ENCODE measurements at regions not wholly inside any gene's neighbourhood (a gene's known extent, or its start where the extent isn't known, plus 50 kb on each side); places are given as distances from the start of the nearest gene placed in this dataset.

GRCh38 chr5:15261269-15261995 is 238.5 kb upstream of the FBXL7 start (continued):
- TF ChIP-seq REST (IDR thresholded peaks at IDR 0.05; ENCODE audit: borderline replicate concordance): no peak
- no peak for TF ChIP-seq REST (CRISPR knock-in tag; IDR thresholded peaks at IDR 0.05; ENCODE audit: low read depth)
- no peak for TF ChIP-seq MTF1 (CRISPR knock-in tag; IDR thresholded peaks at IDR 0.05; ENCODE audit: borderline replicate concordance)
- TF ChIP-seq BCOR (IDR thresholded peaks at IDR 0.05): no peak
- no peak for TF ChIP-seq IRF9 (tag; IDR thresholded peaks at IDR 0.05)
- TF ChIP-seq ARNT (IDR thresholded peaks at IDR 0.05): no peak
- TF ChIP-seq HLTF (IDR thresholded peaks at IDR 0.05): no peak
- TF ChIP-seq CBX2 (IDR thresholded peaks at IDR 0.05; ENCODE audit: insufficient read depth, low read length, poor library complexity, severe bottlenecking): no peak
- no peak for TF ChIP-seq PHF8 (IDR thresholded peaks at IDR 0.05; ENCODE audit: borderline replicate concordance, low read length)
- TF ChIP-seq, protein P1, sequence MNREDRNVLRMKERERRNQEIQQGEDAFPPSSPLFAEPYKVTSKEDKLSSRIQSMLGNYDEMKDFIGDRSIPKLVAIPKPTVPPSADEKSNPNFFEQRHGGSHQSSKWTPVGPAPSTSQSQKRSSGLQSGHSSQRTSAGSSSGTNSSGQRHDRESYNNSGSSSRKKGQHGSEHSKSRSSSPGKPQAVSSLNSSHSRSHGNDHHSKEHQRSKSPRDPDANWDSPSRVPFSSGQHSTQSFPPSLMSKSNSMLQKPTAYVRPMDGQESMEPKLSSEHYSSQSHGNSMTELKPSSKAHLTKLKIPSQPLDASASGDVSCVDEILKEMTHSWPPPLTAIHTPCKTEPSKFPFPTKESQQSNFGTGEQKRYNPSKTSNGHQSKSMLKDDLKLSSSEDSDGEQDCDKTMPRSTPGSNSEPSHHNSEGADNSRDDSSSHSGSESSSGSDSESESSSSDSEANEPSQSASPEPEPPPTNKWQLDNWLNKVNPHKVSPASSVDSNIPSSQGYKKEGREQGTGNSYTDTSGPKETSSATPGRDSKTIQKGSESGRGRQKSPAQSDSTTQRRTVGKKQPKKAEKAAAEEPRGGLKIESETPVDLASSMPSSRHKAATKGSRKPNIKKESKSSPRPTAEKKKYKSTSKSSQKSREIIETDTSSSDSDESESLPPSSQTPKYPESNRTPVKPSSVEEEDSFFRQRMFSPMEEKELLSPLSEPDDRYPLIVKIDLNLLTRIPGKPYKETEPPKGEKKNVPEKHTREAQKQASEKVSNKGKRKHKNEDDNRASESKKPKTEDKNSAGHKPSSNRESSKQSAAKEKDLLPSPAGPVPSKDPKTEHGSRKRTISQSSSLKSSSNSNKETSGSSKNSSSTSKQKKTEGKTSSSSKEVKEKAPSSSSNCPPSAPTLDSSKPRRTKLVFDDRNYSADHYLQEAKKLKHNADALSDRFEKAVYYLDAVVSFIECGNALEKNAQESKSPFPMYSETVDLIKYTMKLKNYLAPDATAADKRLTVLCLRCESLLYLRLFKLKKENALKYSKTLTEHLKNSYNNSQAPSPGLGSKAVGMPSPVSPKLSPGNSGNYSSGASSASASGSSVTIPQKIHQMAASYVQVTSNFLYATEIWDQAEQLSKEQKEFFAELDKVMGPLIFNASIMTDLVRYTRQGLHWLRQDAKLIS (CRISPR knock-in tag; IDR thresholded peaks at IDR 0.05): no peak
- TF ChIP-seq ZFP91 (CRISPR knock-in tag; IDR thresholded peaks at IDR 0.05): no peak
- no peak for TF ChIP-seq KLF10 (CRISPR knock-in tag; IDR thresholded peaks at IDR 0.05)
- TF ChIP-seq SAFB2 (IDR thresholded peaks at IDR 0.05; ENCODE audit: borderline replicate concordance, low read depth, low read length, severe bottlenecking): no peak

Data from K562 (cell line).